ENCODE measurements at regions not wholly inside any gene's neighbourhood (a gene's known extent, or its start where the extent isn't known, plus 50 kb on each side); places are given as distances from the start of the nearest gene placed in this dataset.

- no peak overlapping the region for H3K4me2 ChIP-seq (ENCODE audit: low read length)
- WGBS (ENCODE audit: extremely low coverage, insufficient coverage, insufficient read length): no CpG with 5 or more reads among the region's 2 CpGs
- no peak overlapping the region for H2BK120ac ChIP-seq (ENCODE audit: insufficient read depth, low read length, poor library complexity)
- no peak overlapping the region for H3K23ac ChIP-seq (ENCODE audit: low read length)
- H3K14ac ChIP-seq (ENCODE audit: low read length): no peak overlapping the region
- H2AFZ ChIP-seq (ENCODE audit: insufficient read depth, low read length, poor library complexity): no peak overlapping the region
- H4K12ac ChIP-seq (ENCODE audit: low read depth, low read length): no peak overlapping the region
- no peak overlapping the region for H4K91ac ChIP-seq (ENCODE audit: low read depth, low read length)
- H3K9ac ChIP-seq (ENCODE audit: low read length): no peak overlapping the region
- no peak overlapping the region for H3K27ac ChIP-seq (ENCODE audit: low read depth, low read length)
- H3K18ac ChIP-seq (ENCODE audit: low read length): no peak overlapping the region
- no peak for DNase-seq
- no peak overlapping the region for H3K4ac ChIP-seq (ENCODE audit: low read depth, low read length)
- H4K8ac ChIP-seq (ENCODE audit: low read depth, low read length): no peak overlapping the region
- H2BK5ac ChIP-seq (ENCODE audit: low read depth, low read length, poor library complexity): no peak overlapping the region
- H2AK5ac ChIP-seq (ENCODE audit: low read length): no peak overlapping the region
- no peaks in the 10 kb centered on the region for H3K79me2 ChIP-seq (ENCODE audit: control insufficient read depth, insufficient read depth, low read length, poor library complexity)
- no peaks in the 10 kb centered on the region for H3K27me3 ChIP-seq (ENCODE audit: insufficient read depth, low read length)
- peaks cover 0 to 4% of the 10 kb centered on the region in 2 experiments for H3K4me1 ChIP-seq (ENCODE audit: control insufficient read depth in 1 of 2, insufficient read depth in 2 of 2, low read length in 2 of 2)
- H2BK12ac ChIP-seq (ENCODE audit: low read length): no peak overlapping the region
- peaks cover 2% of the 10 kb centered on the region for H3K79me1 ChIP-seq (ENCODE audit: low read length)
- no peaks in the 10 kb centered on the region for H3K36me3 ChIP-seq (ENCODE audit: control insufficient read depth in 1 of 2, insufficient read depth in 2 of 2, low read length in 2 of 2)
- peaks cover 2% of the 10 kb centered on the region for H3K9me3 ChIP-seq (ENCODE audit: insufficient read depth, low read depth, low read length)
- no peak overlapping the region for H3K4me3 ChIP-seq (ENCODE audit: low read depth, low read length)
Measured at GRCh38 chr15:38687340-38687739, 122.7 kb upstream of the RASGRP1 start.

GRCh38 chr15:38687775-38688495, 123.3 kb upstream of the RASGRP1 start:
- peaks cover under 1% of the 10 kb centered on the region for H3K9me3 ChIP-seq (ENCODE audit: insufficient read depth, low read depth, low read length)
- H3K79me2 ChIP-seq (ENCODE audit: control insufficient read depth, insufficient read depth, low read length, poor library complexity): no peaks in the 10 kb centered on the region
- no peaks in the 10 kb centered on the region for H3K27me3 ChIP-seq (ENCODE audit: insufficient read depth, low read length)
- H3K4ac ChIP-seq (ENCODE audit: low read depth, low read length): no peak overlapping the region
- no peak overlapping the region for H3K18ac ChIP-seq (ENCODE audit: low read length)
- no CpG with 5 or more reads among the region's 7 CpGs for WGBS (ENCODE audit: extremely low coverage, insufficient coverage, insufficient read length)
- H2BK12ac ChIP-seq (ENCODE audit: low read length): no peak overlapping the region
- no peak overlapping the region for H2BK120ac ChIP-seq (ENCODE audit: insufficient read depth, low read length, poor library complexity)
- H2AK5ac ChIP-seq (ENCODE audit: low read length): no peak overlapping the region
- no peak overlapping the region for H4K91ac ChIP-seq (ENCODE audit: low read depth, low read length)
- H3K36me3 ChIP-seq (ENCODE audit: control insufficient read depth in 1 of 2, insufficient read depth in 2 of 2, low read length in 2 of 2): no peaks in the 10 kb centered on the region
- H3K27ac ChIP-seq (ENCODE audit: low read depth, low read length): no peak overlapping the region
- peaks cover 2% of the 10 kb centered on the region for H3K79me1 ChIP-seq (ENCODE audit: low read length)
- no peak overlapping the region for H3K4me3 ChIP-seq (ENCODE audit: low read depth, low read length)
- no peak overlapping the region for H2AFZ ChIP-seq (ENCODE audit: insufficient read depth, low read length, poor library complexity)
- no peak overlapping the region for H4K8ac ChIP-seq (ENCODE audit: low read depth, low read length)
- no peak overlapping the region for H2BK5ac ChIP-seq (ENCODE audit: low read depth, low read length, poor library complexity)
- no peak overlapping the region for H4K12ac ChIP-seq (ENCODE audit: low read depth, low read length)
- H3K9ac ChIP-seq (ENCODE audit: low read length): no peak overlapping the region
- no peak overlapping the region for H3K14ac ChIP-seq (ENCODE audit: low read length)
- H3K4me2 ChIP-seq (ENCODE audit: low read length): no peak overlapping the region
- H3K4me1 ChIP-seq (ENCODE audit: control insufficient read depth in 1 of 2, insufficient read depth in 2 of 2, low read length in 2 of 2): peaks cover 0 to 4% of the 10 kb centered on the region in 2 experiments
- no peak overlapping the region for H3K23ac ChIP-seq (ENCODE audit: low read length)
- no peak for DNase-seq

GRCh38 chr15:38688761-38689160, 124.1 kb upstream of the RASGRP1 start:
- DNase-seq: peak in 1 of 2 donors; percentile 49
- Histone ChIP-seq H3K23ac (ENCODE audit: low read length) (no peak overlapping the region), H3K9me3 (ENCODE audit: insufficient read depth, low read depth, low read length) (no peaks in the 10 kb centered on the region), H3K79me2 (ENCODE audit: control insufficient read depth, insufficient read depth, low read length, poor library complexity) (no peaks in the 10 kb centered on the region), H3K27ac (ENCODE audit: low read depth, low read length) (no peak overlapping the region), H2BK12ac (ENCODE audit: low read length) (no peak overlapping the region), H2AK5ac (ENCODE audit: low read length) (no peak overlapping the region), H3K4me2 (ENCODE audit: low read length) (no peak overlapping the region), H3K36me3 (ENCODE audit: control insufficient read depth in 1 of 2, insufficient read depth in 2 of 2, low read length in 2 of 2) (no peaks in the 10 kb centered on the region), H3K4me3 (ENCODE audit: low read depth, low read length) (no peak overlapping the region), H2BK120ac (ENCODE audit: insufficient read depth, low read length, poor library complexity) (no peak overlapping the region), H3K18ac (ENCODE audit: low read length) (no peak overlapping the region), H3K14ac (ENCODE audit: low read length) (no peak overlapping the region), H3K4me1 (ENCODE audit: control insufficient read depth in 1 of 2, insufficient read depth in 2 of 2, low read length in 2 of 2) (peaks cover 0 to 4% of the 10 kb centered on the region in 2 experiments), H2BK5ac (ENCODE audit: low read depth, low read length, poor library complexity) (no peak overlapping the region), H3K4ac (ENCODE audit: low read depth, low read length) (no peak overlapping the region), H3K27me3 (ENCODE audit: insufficient read depth, low read length) (no peaks in the 10 kb centered on the region), H4K91ac (ENCODE audit: low read depth, low read length) (no peak overlapping the region), H3K79me1 (ENCODE audit: low read length) (peaks cover 2% of the 10 kb centered on the region), H3K9ac (ENCODE audit: low read length) (no peak overlapping the region), H4K8ac (ENCODE audit: low read depth, low read length) (no peak overlapping the region), H4K12ac (ENCODE audit: low read depth, low read length) (no peak overlapping the region), H2AFZ (ENCODE audit: insufficient read depth, low read length, poor library complexity) (no peak overlapping the region)
- WGBS (ENCODE audit: extremely low coverage, insufficient coverage, insufficient read length): no CpG with 5 or more reads among the region's 1 CpG

- Histone ChIP-seq H3K4ac (ENCODE audit: low read depth, low read length) (no peak overlapping the region), H3K14ac (ENCODE audit: low read length) (no peak overlapping the region), H3K4me1 (ENCODE audit: control insufficient read depth in 1 of 2, insufficient read depth in 2 of 2, low read length in 2 of 2) (peaks cover 0 to 4% of the 10 kb centered on the region in 2 experiments), H3K79me1 (ENCODE audit: low read length) (peaks cover 2% of the 10 kb centered on the region), H2AK5ac (ENCODE audit: low read length) (no peak overlapping the region), H3K9me3 (ENCODE audit: insufficient read depth, low read depth, low read length) (no peaks in the 10 kb centered on the region), H2BK12ac (ENCODE audit: low read length) (no peak overlapping the region), H3K4me3 (ENCODE audit: low read depth, low read length) (no peak overlapping the region), H3K18ac (ENCODE audit: low read length) (no peak overlapping the region), H4K12ac (ENCODE audit: low read depth, low read length) (no peak overlapping the region), H3K4me2 (ENCODE audit: low read length) (no peak overlapping the region), H4K91ac (ENCODE audit: low read depth, low read length) (no peak overlapping the region), H3K27me3 (ENCODE audit: insufficient read depth, low read length) (no peaks in the 10 kb centered on the region), H3K9ac (ENCODE audit: low read length) (no peak overlapping the region), H3K27ac (ENCODE audit: low read depth, low read length) (no peak overlapping the region), H3K23ac (ENCODE audit: low read length) (no peak overlapping the region), H2AFZ (ENCODE audit: insufficient read depth, low read length, poor library complexity) (no peak overlapping the region), H3K36me3 (ENCODE audit: control insufficient read depth in 1 of 2, insufficient read depth in 2 of 2, low read length in 2 of 2) (no peaks in the 10 kb centered on the region), H4K8ac (ENCODE audit: low read depth, low read length) (no peak overlapping the region), H2BK120ac (ENCODE audit: insufficient read depth, low read length, poor library complexity) (no peak overlapping the region), H3K79me2 (ENCODE audit: control insufficient read depth, insufficient read depth, low read length, poor library complexity) (no peaks in the 10 kb centered on the region), H2BK5ac (ENCODE audit: low read depth, low read length, poor library complexity) (no peak overlapping the region)
- DNase-seq: no peak
- no CpG with 5 or more reads among the region's 2 CpGs for WGBS (ENCODE audit: extremely low coverage, insufficient coverage, insufficient read length)
Measured at GRCh38 chr15:38689522-38689921, 124.9 kb upstream of the RASGRP1 start.

Measured in trophoblast cell (in vitro differentiated cells and primary cell).